ENCODE measurements at regions not wholly inside any gene's neighbourhood (a gene's known extent, or its start where the extent isn't known, plus 50 kb on each side); places are given as distances from the start of the nearest gene placed in this dataset.

DNA sequence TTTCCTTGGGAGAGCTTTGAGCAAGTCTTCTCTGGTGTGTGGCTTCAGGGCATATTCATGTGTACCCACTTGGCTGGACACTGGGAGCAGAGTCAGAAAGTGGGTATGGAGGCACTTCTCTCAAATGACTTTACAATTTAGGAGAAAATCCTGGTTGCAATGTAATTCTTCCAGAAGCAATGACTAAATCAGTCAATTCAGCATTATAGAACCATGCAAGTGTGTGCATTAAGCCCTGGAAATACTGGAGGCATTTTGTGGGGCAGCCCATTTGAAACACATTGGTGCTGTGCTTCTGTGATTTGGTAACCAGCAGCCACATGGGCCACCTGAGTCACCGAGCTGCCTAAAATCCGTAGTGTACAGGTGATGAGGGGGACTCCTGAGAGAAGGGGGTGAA lies 94.6 kb upstream of the TAS2R1 start:
- TF ChIP-seq SP4 (IDR thresholded peaks at IDR 0.05; ENCODE audit: low read length) = no peak
- TF ChIP-seq, protein P1, sequence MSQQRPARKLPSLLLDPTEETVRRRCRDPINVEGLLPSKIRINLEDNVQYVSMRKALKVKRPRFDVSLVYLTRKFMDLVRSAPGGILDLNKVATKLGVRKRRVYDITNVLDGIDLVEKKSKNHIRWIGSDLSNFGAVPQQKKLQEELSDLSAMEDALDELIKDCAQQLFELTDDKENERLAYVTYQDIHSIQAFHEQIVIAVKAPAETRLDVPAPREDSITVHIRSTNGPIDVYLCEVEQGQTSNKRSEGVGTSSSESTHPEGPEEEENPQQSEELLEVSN (IDR thresholded peaks at IDR 0.05) = no peak
